GM12872 (cell line): ENCODE measurements at regions not wholly inside any gene's neighbourhood (a gene's known extent, or its start where the extent isn't known, plus 50 kb on each side); places are given as distances from the start of the nearest gene placed in this dataset.

Experiments used
- TF ChIP-seq, protein P1 (sequence below): IDR thresholded peaks from 3 replicates; pipeline ENCODE4 v1.5.1; 2011; ENCODE audit warnings: low read depth, mild to moderate bottlenecking, low read length, moderate library complexity; ENCODE audit not compliant: insufficient read depth

- TF ChIP-seq, protein P1, sequence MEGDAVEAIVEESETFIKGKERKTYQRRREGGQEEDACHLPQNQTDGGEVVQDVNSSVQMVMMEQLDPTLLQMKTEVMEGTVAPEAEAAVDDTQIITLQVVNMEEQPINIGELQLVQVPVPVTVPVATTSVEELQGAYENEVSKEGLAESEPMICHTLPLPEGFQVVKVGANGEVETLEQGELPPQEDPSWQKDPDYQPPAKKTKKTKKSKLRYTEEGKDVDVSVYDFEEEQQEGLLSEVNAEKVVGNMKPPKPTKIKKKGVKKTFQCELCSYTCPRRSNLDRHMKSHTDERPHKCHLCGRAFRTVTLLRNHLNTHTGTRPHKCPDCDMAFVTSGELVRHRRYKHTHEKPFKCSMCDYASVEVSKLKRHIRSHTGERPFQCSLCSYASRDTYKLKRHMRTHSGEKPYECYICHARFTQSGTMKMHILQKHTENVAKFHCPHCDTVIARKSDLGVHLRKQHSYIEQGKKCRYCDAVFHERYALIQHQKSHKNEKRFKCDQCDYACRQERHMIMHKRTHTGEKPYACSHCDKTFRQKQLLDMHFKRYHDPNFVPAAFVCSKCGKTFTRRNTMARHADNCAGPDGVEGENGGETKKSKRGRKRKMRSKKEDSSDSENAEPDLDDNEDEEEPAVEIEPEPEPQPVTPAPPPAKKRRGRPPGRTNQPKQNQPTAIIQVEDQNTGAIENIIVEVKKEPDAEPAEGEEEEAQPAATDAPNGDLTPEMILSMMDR: no peak
Observed at GRCh38 chr13:68608147-68608546, 1378.0 kb upstream of the PCDH9 start.

DNA sequence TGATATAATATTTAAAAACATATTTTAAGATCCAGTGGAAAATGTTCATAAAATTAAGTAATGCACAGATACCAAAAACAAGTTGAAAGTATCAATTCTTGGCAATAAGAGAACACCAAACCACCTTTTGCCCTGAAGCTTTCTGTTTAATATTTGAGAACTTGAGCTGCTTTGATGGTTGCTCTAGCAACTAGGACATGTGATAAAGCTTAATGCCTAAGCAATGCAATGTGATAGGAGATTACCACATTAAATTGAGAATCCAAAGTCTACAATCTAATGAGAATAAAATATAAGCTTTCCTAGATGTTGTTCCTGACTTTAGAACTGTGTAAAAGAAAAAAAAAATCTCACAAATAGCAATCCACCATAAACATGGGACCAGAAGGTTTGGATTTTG, 1367.5 kb upstream of the PCDH9 start:
- TF ChIP-seq, protein P1: no peak

GRCh38 chr13:68588623-68589022, 1358.5 kb upstream of the PCDH9 start:
- TF ChIP-seq, protein P1: no peak

DNA sequence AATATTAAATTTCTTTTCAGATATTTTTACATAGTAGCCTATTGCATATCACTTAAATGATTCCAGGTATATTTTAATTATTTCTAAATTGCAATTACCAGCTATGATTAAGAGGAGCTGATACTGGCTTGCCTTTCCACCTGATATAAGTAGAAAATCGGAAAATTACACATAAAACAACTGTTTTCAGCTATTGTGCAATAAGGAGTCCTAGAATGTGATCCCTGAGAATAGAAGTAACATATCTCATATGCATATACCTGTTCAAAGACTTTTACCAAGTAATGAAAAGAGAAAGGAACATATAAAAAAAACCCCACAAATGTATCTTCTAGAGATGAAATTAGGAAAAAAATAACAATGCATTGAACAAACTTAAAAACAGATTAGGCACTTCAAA, 1354.6 kb upstream of the PCDH9 start:
- TF ChIP-seq, protein P1: no peak

DNA sequence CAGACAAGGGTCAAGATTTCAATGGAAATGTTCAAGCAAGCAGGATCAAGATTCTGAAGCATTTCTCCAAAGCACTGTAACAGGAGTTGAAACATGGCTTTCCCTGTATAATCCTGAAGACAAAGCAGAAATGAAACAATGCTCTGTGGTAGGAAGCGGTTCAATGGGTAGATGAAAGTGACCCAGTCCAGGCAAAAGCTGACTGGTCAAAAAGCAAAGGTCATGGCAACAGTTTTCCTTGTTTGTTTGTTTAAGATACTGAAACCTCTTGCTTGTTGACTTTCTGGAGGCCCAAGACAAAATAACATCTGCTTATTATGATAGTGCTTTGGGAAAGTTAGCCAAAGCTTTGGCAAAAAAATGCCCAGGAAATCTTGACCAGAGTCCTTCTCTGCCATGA, 1343.9 kb upstream of the PCDH9 start:
- TF ChIP-seq, protein P1: no peak

GRCh38 chr13:68551701-68552522, 1321.8 kb upstream of the PCDH9 start:
- TF ChIP-seq, protein P1: no peak

DNA sequence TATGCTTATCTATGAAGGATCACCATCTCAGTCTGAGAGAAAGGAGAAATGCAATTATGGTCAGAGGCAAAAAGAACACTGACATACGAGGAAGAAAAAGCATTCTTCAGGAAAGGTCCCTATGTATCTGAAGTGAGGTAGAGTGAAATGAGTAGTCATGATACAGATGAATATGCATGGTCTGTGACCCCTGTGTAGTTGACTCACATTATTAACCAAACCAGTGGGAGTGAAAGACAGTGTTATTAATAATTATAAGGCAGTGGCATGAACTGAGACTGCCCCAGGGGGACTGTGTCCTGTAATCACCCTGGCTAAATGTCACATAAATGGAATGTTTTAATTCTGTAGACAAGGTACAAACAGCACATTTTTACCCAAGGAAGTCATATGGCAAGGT, 1320.2 kb upstream of the PCDH9 start:
- TF ChIP-seq, protein P1: no peak
